Vagina (tissue), 2 donors: ENCODE measurements at regions not wholly inside any gene's neighbourhood (a gene's known extent, or its start where the extent isn't known, plus 50 kb on each side); places are given as distances from the start of the nearest gene placed in this dataset.

Source experiments
- DNase-seq, 2 donors: peaks; one replicate each; pipeline ENCODE4 v3.0.0-alpha.2; 2017; ENCODE audit errors: extremely low spot score in 2 of 2
- H3K27ac ChIP-seq: fragments of 200-600 bp; sonication (generic); one replicate; pipeline ENCODE4 v1.5.1; 2019
- H3K27me3 ChIP-seq: fragments of 200-600 bp; sonication (generic); one replicate; pipeline ENCODE4 v1.5.1; 2019
- H3K36me3 ChIP-seq, 2 donors: fragments of 200-600 bp; sonication (generic); one replicate each; pipeline ENCODE4 v1.5.1; 2017 to 2019
- H3K4me1 ChIP-seq: fragments of 200-600 bp; sonication (generic); one replicate; pipeline ENCODE4 v1.5.1; 2019
- H3K4me3 ChIP-seq, 2 donors: fragments of 200-600 bp; sonication (generic); 1 replicate in 1 of 2; 2 replicates in 1 of 2; pipeline ENCODE4 v1.5.1; 2016 to 2019
- H3K9me3 ChIP-seq: fragments of 200-600 bp; sonication (generic); one replicate; pipeline ENCODE4 v1.5.1; 2019
- POLR2A ChIP-seq, 2 donors: fragments of 450-650 bp; IDR thresholded peaks; one replicate each; pipeline ENCODE4 v1.6.1; 2017; ENCODE audit warnings: antibody characterized with exemption in 2 of 2, mild to moderate bottlenecking in 2 of 2, moderate library complexity in 2 of 2
- POLR2AphosphoS5 ChIP-seq, 2 donors: sonication (generic); formaldehyde crosslinking; IDR thresholded peaks; one replicate each; pipeline ENCODE4 v1.9.0; 2017; ENCODE audit warnings: antibody characterized with exemption in 2 of 2, mild to moderate bottlenecking in 2 of 2, low read depth in 1 of 2; ENCODE audit not compliant: insufficient read depth in 1 of 2
- intact Hi-C: fragments of 100-400 bp; cut with DNase I; formaldehyde crosslinking; loops from one replicate; pipeline ENCODE4 v1.15.1; 2023
- TF ChIP-seq, protein P1 (sequence below), 3 experiments: fragments of 450-650 bp in 2 of 3; fragments of 200-600 bp in 1 of 3; sonication (generic) in 1 of 3; IDR thresholded peaks; one replicate each; pipeline ENCODE4 v1.5.1; 2017 to 2019; ENCODE audit warnings: antibody characterized with exemption in 3 of 3, mild to moderate bottlenecking in 2 of 3, moderate library complexity in 2 of 3

DNA sequence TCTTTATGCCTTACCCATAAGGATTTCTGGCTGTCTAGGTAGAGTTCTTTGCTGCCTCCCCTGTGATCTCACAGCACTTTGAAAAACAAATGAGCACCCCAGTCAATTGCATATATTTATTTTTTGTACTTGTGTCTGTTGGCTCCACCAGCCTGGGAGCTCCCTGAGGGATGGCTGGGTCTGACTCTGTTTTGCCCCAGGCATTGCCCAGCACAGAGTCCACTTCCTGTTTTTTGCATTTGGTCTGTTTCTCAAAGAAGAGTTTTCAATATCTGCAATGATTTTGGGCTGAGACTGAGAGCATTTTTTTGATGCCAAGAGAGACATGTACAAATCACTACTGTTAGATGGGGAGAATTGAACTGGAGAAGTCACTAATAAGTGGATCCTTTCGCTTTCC lies 125.0 kb downstream of the FOXD2 start:
- Histone ChIP-seq H3K36me3 (no peaks in the 10 kb centered on the region), H3K9me3 (no peaks in the 10 kb centered on the region), H3K27me3 (no peaks in the 10 kb centered on the region), H3K4me1 (peaks cover 5% of the 10 kb centered on the region), H3K4me3 (no peak overlapping the region), H3K27ac (no peak overlapping the region)
- no peak for DNase-seq
- TF ChIP-seq POLR2A (IDR thresholded peaks at IDR 0.05) (no peak), POLR2AphosphoS5 (IDR thresholded peaks at IDR 0.05; ENCODE audit: insufficient read depth in 1 of 2, low read depth in 1 of 2) (no peak)
- TF ChIP-seq, protein P1, sequence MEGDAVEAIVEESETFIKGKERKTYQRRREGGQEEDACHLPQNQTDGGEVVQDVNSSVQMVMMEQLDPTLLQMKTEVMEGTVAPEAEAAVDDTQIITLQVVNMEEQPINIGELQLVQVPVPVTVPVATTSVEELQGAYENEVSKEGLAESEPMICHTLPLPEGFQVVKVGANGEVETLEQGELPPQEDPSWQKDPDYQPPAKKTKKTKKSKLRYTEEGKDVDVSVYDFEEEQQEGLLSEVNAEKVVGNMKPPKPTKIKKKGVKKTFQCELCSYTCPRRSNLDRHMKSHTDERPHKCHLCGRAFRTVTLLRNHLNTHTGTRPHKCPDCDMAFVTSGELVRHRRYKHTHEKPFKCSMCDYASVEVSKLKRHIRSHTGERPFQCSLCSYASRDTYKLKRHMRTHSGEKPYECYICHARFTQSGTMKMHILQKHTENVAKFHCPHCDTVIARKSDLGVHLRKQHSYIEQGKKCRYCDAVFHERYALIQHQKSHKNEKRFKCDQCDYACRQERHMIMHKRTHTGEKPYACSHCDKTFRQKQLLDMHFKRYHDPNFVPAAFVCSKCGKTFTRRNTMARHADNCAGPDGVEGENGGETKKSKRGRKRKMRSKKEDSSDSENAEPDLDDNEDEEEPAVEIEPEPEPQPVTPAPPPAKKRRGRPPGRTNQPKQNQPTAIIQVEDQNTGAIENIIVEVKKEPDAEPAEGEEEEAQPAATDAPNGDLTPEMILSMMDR (IDR thresholded peaks at IDR 0.05) = no peak
- intact Hi-C loops = no loop called here

DNA sequence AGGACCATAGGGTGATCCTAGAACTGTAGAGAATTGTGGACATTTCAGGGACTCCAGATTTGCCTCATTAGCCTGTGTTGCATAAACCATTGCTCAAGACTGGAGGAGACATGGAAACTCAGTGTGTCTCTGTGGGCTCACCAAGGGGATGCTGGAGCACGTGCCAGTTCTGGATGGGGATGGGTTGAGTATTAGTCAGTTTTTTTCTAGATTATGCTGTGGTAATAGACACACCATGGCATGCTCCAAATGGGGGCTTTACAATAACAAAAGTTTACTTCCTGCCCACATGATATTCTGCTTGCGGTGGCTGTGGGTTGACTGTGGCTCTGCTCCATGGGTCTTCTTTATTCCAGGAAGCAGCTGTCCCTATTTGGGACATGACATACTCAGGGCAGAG lies 125.4 kb downstream of the FOXD2 start:
- no peaks in the 10 kb centered on the region for H3K36me3 ChIP-seq
- H3K4me1 ChIP-seq = peaks cover 5% of the 10 kb centered on the region
- H3K27me3 ChIP-seq = no peaks in the 10 kb centered on the region
- no peak overlapping the region for H3K27ac ChIP-seq
- intact Hi-C loops = no loop called here
- H3K9me3 ChIP-seq = no peaks in the 10 kb centered on the region
- H3K4me3 ChIP-seq = no peak overlapping the region
- DNase-seq = no peak
- no peak for TF ChIP-seq POLR2AphosphoS5 (IDR thresholded peaks at IDR 0.05; ENCODE audit: insufficient read depth in 1 of 2, low read depth in 1 of 2)
- no peak for TF ChIP-seq POLR2A (IDR thresholded peaks at IDR 0.05)
- TF ChIP-seq, protein P1 (IDR thresholded peaks at IDR 0.05) = no peak

DNA sequence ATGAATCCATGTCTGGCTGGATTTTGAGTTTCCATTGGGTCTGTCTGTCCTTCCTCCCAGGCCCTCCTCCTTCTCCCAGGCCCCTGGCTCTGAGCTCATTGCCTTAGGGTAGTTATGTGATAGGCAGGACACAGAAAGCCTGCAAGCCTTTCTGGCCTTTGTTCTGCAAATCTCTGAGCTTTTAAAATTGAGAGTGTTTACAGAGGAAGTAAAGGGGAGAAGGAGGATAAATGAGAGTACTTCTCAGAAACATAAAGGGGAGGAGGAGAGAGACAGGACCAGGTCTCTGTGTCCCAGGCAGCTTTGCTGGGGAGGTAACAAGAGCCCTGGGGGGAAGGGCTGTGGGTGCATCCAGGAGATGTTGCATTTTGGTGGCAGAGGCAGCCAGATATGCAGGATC lies 126.7 kb downstream of the FOXD2 start:
- Histone ChIP-seq H3K27me3 (no peaks in the 10 kb centered on the region), H3K36me3 (no peaks in the 10 kb centered on the region), H3K4me1 (peaks cover 7% of the 10 kb centered on the region), H3K4me3 (no peak overlapping the region), H3K27ac (no peak overlapping the region), H3K9me3 (no peaks in the 10 kb centered on the region)
- intact Hi-C loops = no loop called here
- no peak for DNase-seq
- no peak for TF ChIP-seq POLR2A (IDR thresholded peaks at IDR 0.05)
- TF ChIP-seq, protein P1 (IDR thresholded peaks at IDR 0.05) = no peak
- no peak for TF ChIP-seq POLR2AphosphoS5 (IDR thresholded peaks at IDR 0.05; ENCODE audit: insufficient read depth in 1 of 2, low read depth in 1 of 2)

DNA sequence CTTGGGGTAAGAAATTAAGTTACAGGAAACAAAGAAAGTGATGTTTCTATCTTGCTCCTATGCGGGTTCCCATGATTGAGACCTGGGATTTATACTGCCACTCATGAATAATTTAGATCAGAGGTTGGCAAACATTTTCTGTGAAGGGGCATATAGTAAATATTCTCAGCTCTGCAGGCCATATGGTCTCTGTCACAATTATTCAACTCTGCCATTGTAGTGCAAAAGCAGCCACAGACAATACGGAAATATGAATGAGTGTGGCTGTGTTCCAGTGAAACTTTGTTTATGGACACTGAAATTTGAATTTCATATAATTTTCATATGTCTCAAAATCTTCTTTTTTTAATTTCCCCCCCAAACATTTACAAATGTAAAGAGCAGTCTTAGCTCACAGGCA lies 127.2 kb downstream of the FOXD2 start:
- no peaks in the 10 kb centered on the region for H3K36me3 ChIP-seq
- H3K27me3 ChIP-seq = no peaks in the 10 kb centered on the region
- no peak overlapping the region for H3K27ac ChIP-seq
- H3K9me3 ChIP-seq = no peaks in the 10 kb centered on the region
- DNase-seq = no peak
- peaks cover 7% of the 10 kb centered on the region for H3K4me1 ChIP-seq
- intact Hi-C loops = no loop called here
- TF ChIP-seq POLR2AphosphoS5 (IDR thresholded peaks at IDR 0.05; ENCODE audit: insufficient read depth in 1 of 2, low read depth in 1 of 2) = no peak
- no peak for TF ChIP-seq POLR2A (IDR thresholded peaks at IDR 0.05)
- no peak overlapping the region for H3K4me3 ChIP-seq

DNA sequence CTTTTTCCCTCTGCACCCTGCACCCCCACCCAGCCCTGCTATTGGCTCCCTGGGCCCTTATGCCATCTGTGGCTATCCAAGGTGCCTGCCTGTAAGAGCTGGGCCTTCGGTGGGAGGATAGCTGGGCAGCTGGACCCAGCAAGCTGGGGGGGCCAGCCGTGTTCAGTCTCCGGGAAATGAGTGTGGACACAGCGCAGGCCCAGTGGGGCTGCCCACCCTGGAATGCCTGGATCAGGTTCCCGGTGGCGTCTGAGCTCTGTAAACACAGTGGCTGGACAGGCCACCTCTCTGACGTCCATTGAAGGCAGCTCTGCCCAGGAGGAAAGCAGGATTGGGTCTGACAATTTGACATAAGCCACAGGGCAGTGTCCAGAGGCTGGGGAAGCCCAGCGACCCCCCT lies 127.8 kb downstream of the FOXD2 start:
- intact Hi-C loops = no loop called here
- no peak overlapping the region for H3K27ac ChIP-seq
- H3K27me3 ChIP-seq = no peaks in the 10 kb centered on the region
- peaks cover 7% of the 10 kb centered on the region for H3K4me1 ChIP-seq
- no peak for DNase-seq
- no peaks in the 10 kb centered on the region for H3K36me3 ChIP-seq
- no peaks in the 10 kb centered on the region for H3K9me3 ChIP-seq
- TF ChIP-seq, protein P1 (IDR thresholded peaks at IDR 0.05) = no peak
- TF ChIP-seq POLR2A (IDR thresholded peaks at IDR 0.05) (no peak), POLR2AphosphoS5 (IDR thresholded peaks at IDR 0.05; ENCODE audit: insufficient read depth in 1 of 2, low read depth in 1 of 2) (no peak)
- H3K4me3 ChIP-seq = no peak overlapping the region

DNA sequence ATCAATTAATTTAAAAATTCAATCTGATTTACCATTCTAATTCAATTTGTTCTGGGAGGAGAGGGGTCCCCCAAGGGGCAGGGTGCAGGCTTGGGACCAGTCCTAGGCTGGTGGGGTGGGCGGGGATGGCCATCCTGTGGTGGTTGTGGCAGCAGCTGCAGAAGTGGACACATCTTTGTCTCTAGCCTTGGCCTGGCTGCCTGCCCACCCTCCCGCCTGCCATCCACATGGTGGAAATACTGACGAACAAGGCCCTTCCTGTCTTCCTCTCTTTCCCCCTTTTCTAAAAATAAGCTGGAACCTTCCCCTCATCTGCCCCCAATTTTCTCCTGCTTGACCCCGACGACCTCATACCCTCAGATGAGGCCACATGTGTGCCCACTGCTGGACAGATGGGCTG lies 130.9 kb downstream of the FOXD2 start:
- Histone ChIP-seq H3K4me1 (peaks cover 7% of the 10 kb centered on the region), H3K4me3 (no peak overlapping the region), H3K9me3 (no peaks in the 10 kb centered on the region), H3K36me3 (no peaks in the 10 kb centered on the region), H3K27me3 (no peaks in the 10 kb centered on the region), H3K27ac (no peak overlapping the region)
- TF ChIP-seq POLR2A (IDR thresholded peaks at IDR 0.05) (no peak), POLR2AphosphoS5 (IDR thresholded peaks at IDR 0.05; ENCODE audit: insufficient read depth in 1 of 2, low read depth in 1 of 2) (no peak)
- TF ChIP-seq, protein P1 (IDR thresholded peaks at IDR 0.05) = no peak
- intact Hi-C loops = no loop called here
- DNase-seq = no peak
